HepG2 (cell line): ENCODE measurements at regions not wholly inside any gene's neighbourhood (a gene's known extent, or its start where the extent isn't known, plus 50 kb on each side); places are given as distances from the start of the nearest gene placed in this dataset.
A peak's percentile ranks its signal among the peaks of the same experiment; 100 is the strongest.

ENCODE experiments used
- BHLHE40 ChIP-seq: IDR thresholded peaks from 2 replicates; pipeline ENCODE4 v1.6.1; 2011; ENCODE audit warnings: low read length, improper control_type of control experiment
- ELF4 ChIP-seq: sonication (generic); formaldehyde crosslinking; IDR thresholded peaks from 2 replicates; pipeline ENCODE4 v1.5.0; 2020; ENCODE audit warnings: missing genetic modification reagents, mild to moderate bottlenecking, moderate library complexity, borderline replicate concordance
- GABPB1 ChIP-seq: IDR thresholded peaks from 2 replicates; pipeline ENCODE4 v1.6.1; 2016; ENCODE audit warnings: mild to moderate bottlenecking, missing genetic modification reagents, moderate library complexity, missing compliant biosample characterization
- KMT2B ChIP-seq: IDR thresholded peaks from 2 replicates; pipeline ENCODE4 v1.6.1; 2016; ENCODE audit warnings: missing genetic modification reagents, missing compliant biosample characterization
- MIXL1 ChIP-seq: IDR thresholded peaks from 2 replicates; pipeline ENCODE4 v1.6.1; 2016
- NR1H2 ChIP-seq: sonication (generic); formaldehyde crosslinking; IDR thresholded peaks from 2 replicates; pipeline ENCODE4 v1.8.1; 2022; ENCODE audit warnings: low read depth, missing genetic modification reagents, borderline replicate concordance
- ZFP1 ChIP-seq: IDR thresholded peaks from 2 replicates; pipeline ENCODE4 v1.6.1; 2016
- ZFX ChIP-seq: sonication (generic); formaldehyde crosslinking; IDR thresholded peaks from 2 replicates; pipeline ENCODE4 v1.4.0; 2020; ENCODE audit warnings: mild to moderate bottlenecking, low read depth, missing genetic modification reagents, moderate library complexity
- ZNF263 ChIP-seq: sonication (generic); formaldehyde crosslinking; IDR thresholded peaks from 2 replicates; pipeline ENCODE4 v1.4.0; 2020; ENCODE audit warnings: missing genetic modification reagents
- ZNF468 ChIP-seq: sonication (generic); formaldehyde crosslinking; IDR thresholded peaks from 2 replicates; pipeline ENCODE4 v1.8.0; 2022; ENCODE audit warnings: mild to moderate bottlenecking, moderate library complexity, missing genetic modification reagents
- ZNF782 ChIP-seq: sonication (generic); formaldehyde crosslinking; IDR thresholded peaks from 2 replicates; pipeline ENCODE4 v1.4.0; 2020; ENCODE audit warnings: missing genetic modification reagents, mild to moderate bottlenecking, borderline replicate concordance
- TF ChIP-seq, protein P1 (sequence below): IDR thresholded peaks from 2 replicates; pipeline ENCODE4 v1.6.1; 2016; ENCODE audit warnings: missing compliant biosample characterization, missing genetic modification reagents, borderline replicate concordance
- TF ChIP-seq, protein P2 (sequence below): sonication (generic); formaldehyde crosslinking; IDR thresholded peaks from 2 replicates; pipeline ENCODE4 v1.4.0; 2020; ENCODE audit warnings: missing genetic modification reagents
- TF ChIP-seq, protein P3 (sequence below): sonication (generic); formaldehyde crosslinking; IDR thresholded peaks from 2 replicates; pipeline ENCODE4 v1.8.1; 2023; ENCODE audit warnings: missing genetic modification reagents, mild to moderate bottlenecking, borderline replicate concordance
- TF ChIP-seq, protein P4 (sequence below): sonication (generic); formaldehyde crosslinking; IDR thresholded peaks from 2 replicates; pipeline ENCODE4 v1.5.0; 2020; ENCODE audit warnings: missing genetic modification reagents
- TF ChIP-seq, protein P5 (sequence below): sonication (generic); formaldehyde crosslinking; IDR thresholded peaks from 2 replicates; pipeline ENCODE4 v1.5.0; 2020; ENCODE audit warnings: mild to moderate bottlenecking, missing genetic modification reagents
- TF ChIP-seq, protein P6 (sequence below): sonication (generic); formaldehyde crosslinking; IDR thresholded peaks from 2 replicates; pipeline ENCODE4 v1.9.0; 2021; ENCODE audit warnings: missing genetic modification reagents, borderline replicate concordance
- TF ChIP-seq, protein P7 (sequence below): sonication (generic); formaldehyde crosslinking; IDR thresholded peaks from 2 replicates; pipeline ENCODE4 v1.5.0; 2020; ENCODE audit warnings: mild to moderate bottlenecking, low read depth, missing genetic modification reagents, borderline replicate concordance
- TF ChIP-seq, protein P8 (sequence below): sonication (generic); formaldehyde crosslinking; IDR thresholded peaks from 2 replicates; pipeline ENCODE4 v1.5.0; 2020; ENCODE audit warnings: missing genetic modification reagents

DNA sequence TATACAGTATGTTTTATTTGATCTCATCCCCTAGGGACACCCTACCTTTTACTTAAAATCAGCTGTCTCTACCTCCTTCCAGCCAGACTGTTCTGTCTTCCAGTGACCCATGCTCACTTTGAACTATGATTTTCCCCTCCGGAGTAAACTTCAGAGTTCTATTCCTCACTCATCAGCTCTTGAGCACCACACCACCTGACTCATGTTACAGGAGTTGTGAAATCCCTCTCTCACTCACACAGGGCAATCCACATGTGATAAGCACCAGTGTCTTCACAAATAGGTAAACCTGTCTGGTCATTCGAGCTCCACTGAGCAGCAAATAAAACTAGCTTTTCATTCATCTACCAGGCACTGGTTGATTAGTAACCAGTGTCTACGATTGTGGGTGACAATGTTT, 177.3 kb upstream of the BMP4 start (continued):
- TF ChIP-seq, protein P1, sequence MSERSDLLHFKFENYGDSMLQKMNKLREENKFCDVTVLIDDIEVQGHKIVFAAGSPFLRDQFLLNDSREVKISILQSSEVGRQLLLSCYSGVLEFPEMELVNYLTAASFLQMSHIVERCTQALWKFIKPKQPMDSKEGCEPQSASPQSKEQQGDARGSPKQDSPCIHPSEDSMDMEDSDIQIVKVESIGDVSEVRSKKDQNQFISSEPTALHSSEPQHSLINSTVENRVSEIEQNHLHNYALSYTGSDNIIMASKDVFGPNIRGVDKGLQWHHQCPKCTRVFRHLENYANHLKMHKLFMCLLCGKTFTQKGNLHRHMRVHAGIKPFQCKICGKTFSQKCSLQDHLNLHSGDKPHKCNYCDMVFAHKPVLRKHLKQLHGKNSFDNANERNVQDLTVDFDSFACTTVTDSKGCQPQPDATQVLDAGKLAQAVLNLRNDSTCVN (CRISPR knock-in tag) = peak; percentile 83; the same call in 1 of the 2 replicates
- TF ChIP-seq ZNF782 = no peak
- peak; percentile 51; the same call in 1 of the 2 replicates for TF ChIP-seq BHLHE40
- TF ChIP-seq GABPB1 (CRISPR knock-in tag) = no peak; the same call in 1 of the 2 replicates
- TF ChIP-seq, protein P2, sequence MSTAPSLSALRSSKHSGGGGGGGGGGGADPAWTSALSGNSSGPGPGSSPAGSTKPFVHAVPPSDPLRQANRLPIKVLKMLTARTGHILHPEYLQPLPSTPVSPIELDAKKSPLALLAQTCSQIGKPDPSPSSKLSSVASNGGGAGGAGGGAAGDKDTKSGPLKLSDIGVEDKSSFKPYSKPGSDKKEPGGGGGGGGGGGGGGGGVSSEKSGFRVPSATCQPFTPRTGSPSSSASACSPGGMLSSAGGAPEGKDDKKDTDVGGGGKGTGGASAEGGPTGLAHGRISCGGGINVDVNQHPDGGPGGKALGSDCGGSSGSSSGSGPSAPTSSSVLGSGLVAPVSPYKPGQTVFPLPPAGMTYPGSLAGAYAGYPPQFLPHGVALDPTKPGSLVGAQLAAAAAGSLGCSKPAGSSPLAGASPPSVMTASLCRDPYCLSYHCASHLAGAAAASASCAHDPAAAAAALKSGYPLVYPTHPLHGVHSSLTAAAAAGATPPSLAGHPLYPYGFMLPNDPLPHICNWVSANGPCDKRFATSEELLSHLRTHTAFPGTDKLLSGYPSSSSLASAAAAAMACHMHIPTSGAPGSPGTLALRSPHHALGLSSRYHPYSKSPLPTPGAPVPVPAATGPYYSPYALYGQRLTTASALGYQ = peak; percentile 78; the same call in 1 of the 2 replicates
- TF ChIP-seq, protein P3, sequence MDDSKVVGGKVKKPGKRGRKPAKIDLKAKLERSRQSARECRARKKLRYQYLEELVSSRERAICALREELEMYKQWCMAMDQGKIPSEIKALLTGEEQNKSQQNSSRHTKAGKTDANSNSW (CRISPR knock-in tag) = no peak
- TF ChIP-seq, protein P4, sequence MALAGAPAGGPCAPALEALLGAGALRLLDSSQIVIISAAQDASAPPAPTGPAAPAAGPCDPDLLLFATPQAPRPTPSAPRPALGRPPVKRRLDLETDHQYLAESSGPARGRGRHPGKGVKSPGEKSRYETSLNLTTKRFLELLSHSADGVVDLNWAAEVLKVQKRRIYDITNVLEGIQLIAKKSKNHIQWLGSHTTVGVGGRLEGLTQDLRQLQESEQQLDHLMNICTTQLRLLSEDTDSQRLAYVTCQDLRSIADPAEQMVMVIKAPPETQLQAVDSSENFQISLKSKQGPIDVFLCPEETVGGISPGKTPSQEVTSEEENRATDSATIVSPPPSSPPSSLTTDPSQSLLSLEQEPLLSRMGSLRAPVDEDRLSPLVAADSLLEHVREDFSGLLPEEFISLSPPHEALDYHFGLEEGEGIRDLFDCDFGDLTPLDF (CRISPR knock-in tag) = no peak
- TF ChIP-seq ZFP1 (CRISPR knock-in tag) = peak; percentile 80; the same call in 1 of the 2 replicates
- TF ChIP-seq, protein P5, sequence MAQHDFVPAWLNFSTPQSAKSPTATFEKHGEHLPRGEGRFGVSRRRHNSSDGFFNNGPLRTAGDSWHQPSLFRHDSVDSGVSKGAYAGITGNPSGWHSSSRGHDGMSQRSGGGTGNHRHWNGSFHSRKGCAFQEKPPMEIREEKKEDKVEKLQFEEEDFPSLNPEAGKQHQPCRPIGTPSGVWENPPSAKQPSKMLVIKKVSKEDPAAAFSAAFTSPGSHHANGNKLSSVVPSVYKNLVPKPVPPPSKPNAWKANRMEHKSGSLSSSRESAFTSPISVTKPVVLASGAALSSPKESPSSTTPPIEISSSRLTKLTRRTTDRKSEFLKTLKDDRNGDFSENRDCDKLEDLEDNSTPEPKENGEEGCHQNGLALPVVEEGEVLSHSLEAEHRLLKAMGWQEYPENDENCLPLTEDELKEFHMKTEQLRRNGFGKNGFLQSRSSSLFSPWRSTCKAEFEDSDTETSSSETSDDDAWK (CRISPR knock-in tag) = no peak
- TF ChIP-seq ZNF468 (CRISPR knock-in tag) = no peak
- TF ChIP-seq, protein P6, sequence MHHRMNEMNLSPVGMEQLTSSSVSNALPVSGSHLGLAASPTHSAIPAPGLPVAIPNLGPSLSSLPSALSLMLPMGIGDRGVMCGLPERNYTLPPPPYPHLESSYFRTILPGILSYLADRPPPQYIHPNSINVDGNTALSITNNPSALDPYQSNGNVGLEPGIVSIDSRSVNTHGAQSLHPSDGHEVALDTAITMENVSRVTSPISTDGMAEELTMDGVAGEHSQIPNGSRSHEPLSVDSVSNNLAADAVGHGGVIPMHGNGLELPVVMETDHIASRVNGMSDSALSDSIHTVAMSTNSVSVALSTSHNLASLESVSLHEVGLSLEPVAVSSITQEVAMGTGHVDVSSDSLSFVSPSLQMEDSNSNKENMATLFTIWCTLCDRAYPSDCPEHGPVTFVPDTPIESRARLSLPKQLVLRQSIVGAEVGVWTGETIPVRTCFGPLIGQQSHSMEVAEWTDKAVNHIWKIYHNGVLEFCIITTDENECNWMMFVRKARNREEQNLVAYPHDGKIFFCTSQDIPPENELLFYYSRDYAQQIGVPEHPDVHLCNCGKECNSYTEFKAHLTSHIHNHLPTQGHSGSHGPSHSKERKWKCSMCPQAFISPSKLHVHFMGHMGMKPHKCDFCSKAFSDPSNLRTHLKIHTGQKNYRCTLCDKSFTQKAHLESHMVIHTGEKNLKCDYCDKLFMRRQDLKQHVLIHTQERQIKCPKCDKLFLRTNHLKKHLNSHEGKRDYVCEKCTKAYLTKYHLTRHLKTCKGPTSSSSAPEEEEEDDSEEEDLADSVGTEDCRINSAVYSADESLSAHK (CRISPR knock-in tag) = no peak
- TF ChIP-seq, protein P7, sequence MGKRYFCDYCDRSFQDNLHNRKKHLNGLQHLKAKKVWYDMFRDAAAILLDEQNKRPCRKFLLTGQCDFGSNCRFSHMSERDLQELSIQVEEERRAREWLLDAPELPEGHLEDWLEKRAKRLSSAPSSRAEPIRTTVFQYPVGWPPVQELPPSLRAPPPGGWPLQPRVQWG (CRISPR knock-in tag) = no peak
- TF ChIP-seq MIXL1 (CRISPR knock-in tag) = peak; percentile 93
- no peak for TF ChIP-seq NR1H2 (CRISPR knock-in tag)
- no peak for TF ChIP-seq ZFX (CRISPR knock-in tag)
- TF ChIP-seq KMT2B (CRISPR knock-in tag) = peak; percentile 43; the same call in 1 of the 2 replicates
- TF ChIP-seq, protein P8, sequence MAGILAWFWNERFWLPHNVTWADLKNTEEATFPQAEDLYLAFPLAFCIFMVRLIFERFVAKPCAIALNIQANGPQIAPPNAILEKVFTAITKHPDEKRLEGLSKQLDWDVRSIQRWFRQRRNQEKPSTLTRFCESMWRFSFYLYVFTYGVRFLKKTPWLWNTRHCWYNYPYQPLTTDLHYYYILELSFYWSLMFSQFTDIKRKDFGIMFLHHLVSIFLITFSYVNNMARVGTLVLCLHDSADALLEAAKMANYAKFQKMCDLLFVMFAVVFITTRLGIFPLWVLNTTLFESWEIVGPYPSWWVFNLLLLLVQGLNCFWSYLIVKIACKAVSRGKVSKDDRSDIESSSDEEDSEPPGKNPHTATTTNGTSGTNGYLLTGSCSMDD (CRISPR knock-in tag) = no peak
- TF ChIP-seq ELF4 = no peak
- TF ChIP-seq ZNF263 (CRISPR knock-in tag) = peak; percentile 34; the same call in 1 of the 2 replicates
